GM12872 (cell line): ENCODE measurements at regions not wholly inside any gene's neighbourhood (a gene's known extent, or its start where the extent isn't known, plus 50 kb on each side); places are given as distances from the start of the nearest gene placed in this dataset.

Experiments used
- TF ChIP-seq, protein P1 (sequence below): IDR thresholded peaks from 3 replicates; pipeline ENCODE4 v1.5.1; 2011; ENCODE audit warnings: low read depth, mild to moderate bottlenecking, low read length, moderate library complexity; ENCODE audit not compliant: insufficient read depth

DNA sequence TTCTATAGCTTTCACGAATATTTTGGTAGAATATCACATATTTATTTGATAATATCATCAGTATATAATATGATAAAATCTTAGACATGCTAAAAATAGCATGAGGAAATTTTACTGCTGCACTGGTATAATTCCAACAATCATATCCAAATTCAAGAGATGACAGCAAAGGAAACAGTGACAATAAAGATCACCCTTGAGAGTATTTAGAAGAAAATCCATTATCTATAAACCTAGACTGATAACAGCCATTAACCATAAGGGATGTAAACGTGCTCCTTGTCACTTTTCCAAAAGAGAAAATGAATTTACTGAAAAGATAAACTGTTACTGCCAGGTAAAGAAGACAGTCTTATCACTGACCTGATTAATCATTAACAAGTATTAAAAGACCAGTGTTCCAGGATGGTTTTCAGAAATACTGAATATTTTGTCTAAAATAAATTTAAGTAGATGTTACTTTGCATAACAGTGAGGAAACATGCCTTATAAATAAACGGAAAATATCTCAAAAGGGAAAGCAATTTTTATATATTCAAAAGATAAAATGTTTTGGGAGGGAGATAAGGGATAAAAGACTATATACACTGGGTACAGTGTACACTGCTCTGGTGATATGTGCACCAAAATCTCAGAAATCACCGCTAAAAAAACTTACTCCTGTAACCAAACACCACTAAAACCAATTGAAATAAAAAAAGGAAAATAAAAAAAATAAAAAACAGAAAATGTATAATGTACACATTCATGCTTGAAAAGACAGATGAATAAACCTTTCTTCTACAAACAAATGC is 1704.7 kb downstream of the HACE1 start:
- TF ChIP-seq, protein P1, sequence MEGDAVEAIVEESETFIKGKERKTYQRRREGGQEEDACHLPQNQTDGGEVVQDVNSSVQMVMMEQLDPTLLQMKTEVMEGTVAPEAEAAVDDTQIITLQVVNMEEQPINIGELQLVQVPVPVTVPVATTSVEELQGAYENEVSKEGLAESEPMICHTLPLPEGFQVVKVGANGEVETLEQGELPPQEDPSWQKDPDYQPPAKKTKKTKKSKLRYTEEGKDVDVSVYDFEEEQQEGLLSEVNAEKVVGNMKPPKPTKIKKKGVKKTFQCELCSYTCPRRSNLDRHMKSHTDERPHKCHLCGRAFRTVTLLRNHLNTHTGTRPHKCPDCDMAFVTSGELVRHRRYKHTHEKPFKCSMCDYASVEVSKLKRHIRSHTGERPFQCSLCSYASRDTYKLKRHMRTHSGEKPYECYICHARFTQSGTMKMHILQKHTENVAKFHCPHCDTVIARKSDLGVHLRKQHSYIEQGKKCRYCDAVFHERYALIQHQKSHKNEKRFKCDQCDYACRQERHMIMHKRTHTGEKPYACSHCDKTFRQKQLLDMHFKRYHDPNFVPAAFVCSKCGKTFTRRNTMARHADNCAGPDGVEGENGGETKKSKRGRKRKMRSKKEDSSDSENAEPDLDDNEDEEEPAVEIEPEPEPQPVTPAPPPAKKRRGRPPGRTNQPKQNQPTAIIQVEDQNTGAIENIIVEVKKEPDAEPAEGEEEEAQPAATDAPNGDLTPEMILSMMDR = no peak

DNA sequence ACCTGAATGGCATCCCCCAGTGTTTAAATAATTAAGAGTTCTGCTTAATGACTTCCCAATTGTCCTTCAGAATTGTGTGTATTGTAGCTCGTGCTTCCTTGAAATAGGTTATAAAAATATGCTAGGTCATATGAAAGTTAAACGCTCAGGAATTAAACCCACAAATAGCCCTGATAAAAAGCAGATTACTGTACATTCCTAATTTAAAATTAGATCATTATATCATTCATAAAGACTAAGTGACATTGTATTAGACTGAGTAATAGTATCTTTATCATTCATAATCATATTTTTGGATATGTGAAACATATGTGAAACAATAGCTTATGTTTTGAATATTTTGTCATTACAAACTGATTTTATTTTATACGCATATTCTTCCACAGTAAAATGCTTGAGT is 1706.7 kb downstream of the HACE1 start:
- TF ChIP-seq, protein P1 = no peak

DNA sequence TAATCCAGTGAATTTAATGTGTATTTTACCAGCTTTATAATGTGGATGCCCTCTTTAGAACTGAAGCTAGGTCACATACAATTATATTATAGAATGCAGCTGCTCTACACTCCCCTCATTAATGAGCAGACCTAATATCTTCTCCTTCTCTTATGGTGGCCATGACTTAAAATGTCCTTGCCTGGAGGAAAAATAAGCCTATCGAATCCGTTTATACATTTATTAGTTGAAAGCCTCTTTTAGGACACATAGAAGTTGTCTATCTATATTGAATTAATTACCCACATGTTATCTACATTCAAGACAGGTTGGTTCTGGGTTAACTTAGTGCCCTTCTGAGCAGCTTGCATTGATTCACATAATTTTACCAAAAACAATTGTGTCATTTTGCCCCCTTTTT is 1716.8 kb downstream of the HACE1 start:
- TF ChIP-seq, protein P1 = no peak

DNA sequence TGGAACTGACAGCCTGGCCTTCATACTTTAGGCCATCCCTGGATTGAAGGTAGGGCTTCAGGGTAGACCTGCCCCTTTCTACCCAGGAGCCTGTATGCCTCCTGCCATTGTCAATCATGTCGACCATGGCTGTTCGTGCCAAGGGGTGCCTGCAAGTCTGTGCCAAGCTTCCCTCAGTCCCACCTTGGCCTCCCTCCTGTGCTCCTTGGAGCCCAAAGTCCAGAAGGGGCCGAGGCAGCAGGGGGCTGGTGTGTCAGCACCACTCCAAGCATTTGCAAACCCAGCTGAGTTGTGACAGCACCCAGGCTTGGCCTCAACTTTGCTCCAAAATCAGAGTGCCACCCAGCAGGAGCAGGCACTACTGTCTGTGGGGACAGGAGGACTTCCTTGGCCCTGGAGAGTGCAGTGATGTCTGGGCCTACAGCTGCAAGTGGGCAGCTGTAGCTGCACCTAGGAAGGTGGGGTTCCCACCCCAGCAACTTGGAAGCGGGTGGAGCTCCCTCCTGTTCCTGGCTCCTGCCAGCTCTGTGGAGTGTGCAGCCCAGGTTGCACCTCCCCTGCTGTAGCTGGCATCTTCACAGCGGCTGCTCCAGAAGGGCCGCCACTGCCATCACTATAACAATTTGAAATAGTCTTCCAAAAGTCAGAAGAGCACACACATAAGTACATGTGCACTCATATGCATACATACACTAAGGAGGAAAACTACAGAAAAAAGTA is 1719.3 kb downstream of the HACE1 start:
- TF ChIP-seq, protein P1 = no peak

DNA sequence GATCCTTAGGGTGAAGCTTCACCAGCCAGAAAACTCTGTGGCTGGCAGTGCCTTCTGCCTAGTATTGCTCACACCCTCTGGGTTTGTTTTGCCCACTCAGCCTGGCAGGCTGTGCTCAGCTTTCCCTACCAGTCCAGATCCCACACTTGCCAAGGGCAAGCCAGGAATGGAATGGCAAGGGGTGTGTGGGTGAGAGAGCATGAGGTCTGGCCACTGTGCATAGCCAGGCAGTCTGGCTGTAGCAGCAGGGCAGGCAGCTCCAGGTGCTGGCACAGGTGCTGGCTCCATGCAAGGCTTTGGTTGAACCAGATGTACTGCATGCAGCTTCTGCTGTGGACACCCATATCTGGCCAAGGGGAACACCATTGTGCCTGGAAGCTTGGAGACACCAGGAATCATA is 1720.3 kb downstream of the HACE1 start:
- TF ChIP-seq, protein P1 = no peak

DNA sequence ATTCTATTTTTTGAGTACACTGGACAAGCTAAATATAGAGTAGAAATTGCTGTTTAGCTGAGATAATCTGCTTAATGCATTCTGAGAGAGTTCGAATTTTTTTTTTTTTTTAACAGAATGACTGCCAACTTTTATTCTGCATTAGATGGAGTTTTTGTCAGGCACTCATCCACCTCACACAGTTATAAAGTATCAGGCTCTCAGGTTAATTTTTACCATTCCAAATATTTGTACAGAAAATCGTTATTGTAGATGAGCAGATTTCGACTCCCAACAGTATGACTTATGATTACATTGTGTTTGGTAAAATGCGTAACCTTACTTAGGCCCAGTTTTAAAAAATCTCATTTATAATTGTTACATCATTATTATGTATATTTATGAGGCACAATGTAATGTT is 1731.0 kb downstream of the GRIK2 start:
- TF ChIP-seq, protein P1 = no peak

DNA sequence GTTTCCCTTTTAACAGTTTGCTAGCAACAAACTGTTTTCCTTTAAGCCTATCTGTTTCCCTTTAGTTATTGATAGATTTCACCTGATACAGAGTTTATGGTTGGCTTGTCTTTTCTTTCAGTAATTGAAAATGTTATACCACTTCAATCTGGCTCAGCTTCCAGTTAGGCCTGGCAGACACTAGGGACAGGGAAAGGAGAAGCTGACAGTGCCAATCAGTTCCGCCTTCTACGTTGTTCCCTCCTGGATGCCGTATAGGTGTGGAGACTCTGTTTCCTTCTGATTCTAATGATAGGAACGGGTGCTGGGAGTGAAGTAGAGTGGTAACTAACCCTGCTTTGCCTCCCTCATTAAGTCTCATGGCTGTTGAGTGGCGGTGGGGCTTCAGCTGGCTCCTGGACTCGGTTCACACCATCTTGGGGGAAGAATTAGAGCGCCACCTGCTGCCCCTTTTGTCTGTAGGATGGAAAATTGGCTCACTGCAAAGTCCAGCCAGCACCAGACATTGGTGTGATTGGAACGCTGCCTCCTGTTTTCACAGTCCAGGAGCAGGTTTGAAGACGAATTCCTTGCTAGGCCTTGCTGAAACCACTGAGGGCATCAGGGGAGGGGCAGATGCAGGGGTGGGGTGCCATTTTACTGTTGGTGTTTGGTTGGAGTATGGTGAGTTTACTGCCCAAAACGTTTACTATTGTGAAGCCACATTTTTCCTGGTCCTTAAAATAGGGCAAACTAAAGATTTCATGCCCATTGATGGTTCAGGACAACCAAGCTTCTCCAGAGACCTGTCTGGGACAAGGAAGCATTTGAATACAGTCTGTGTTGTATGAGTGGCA is 1729.5 kb downstream of the GRIK2 start:
- TF ChIP-seq, protein P1 = peak; percentile 67
